ENCODE measurements at regions not wholly inside any gene's neighbourhood (a gene's known extent, or its start where the extent isn't known, plus 50 kb on each side); places are given as distances from the start of the nearest gene placed in this dataset.

DNA sequence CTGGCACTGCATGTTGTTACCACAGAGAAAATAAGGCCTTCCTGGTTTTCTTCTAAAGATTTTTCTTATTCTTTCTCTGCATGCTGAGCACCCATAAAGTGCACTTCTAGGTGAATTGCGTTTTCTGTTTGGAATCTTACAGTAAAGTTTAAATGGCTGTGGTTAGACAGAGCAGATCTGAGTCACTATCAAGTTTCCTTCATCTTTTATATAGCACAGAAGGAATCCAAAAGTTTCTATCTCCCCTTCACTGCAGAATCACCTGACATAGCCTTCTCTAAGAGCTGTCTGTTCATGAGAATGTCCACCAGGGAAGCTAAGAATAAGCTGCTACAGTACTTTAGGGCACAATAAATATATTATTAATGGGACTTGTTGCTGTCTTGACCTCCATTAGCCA, 455.5 kb upstream of the FAM241A start:
- TF ChIP-seq CTCF (IDR thresholded peaks at IDR 0.05; ENCODE audit: low read length) (no peak), EZH2 (optimal IDR thresholded peaks at IDR 0.05; ENCODE audit: low read depth, low read length) (no peak), EZH2phosphoT487 (IDR thresholded peaks at IDR 0.05; ENCODE audit: low read length) (no peak)

All from MM.1S (cell line).